Upper lobe of left lung (tissue), 6 donors: ENCODE measurements at regions not wholly inside any gene's neighbourhood (a gene's known extent, or its start where the extent isn't known, plus 50 kb on each side); places are given as distances from the start of the nearest gene placed in this dataset.

Source experiments
- ATAC-seq, 2 donors: fragments of 200-7000 bp; cut with Tn5 transposase; one replicate each; pipeline ENCODE4 v1.9.1; 2022; ENCODE audit warnings: mild to moderate bottlenecking in 2 of 2, moderate library complexity in 2 of 2; ENCODE audit not compliant: low FRiP score in 2 of 2
- DNase-seq, 2 donors: peaks; one replicate each; pipeline ENCODE4 v3.0.0-alpha.2; 2019 to 2020
- H3K27ac ChIP-seq, 4 donors: fragments of 200-600 bp; sonication (generic); one replicate each; pipeline ENCODE4 v1.5.1; 2016 to 2019
- H3K27me3 ChIP-seq, 4 donors: fragments of 200-600 bp; sonication (generic); one replicate each; pipeline ENCODE4 v1.5.1; 2017 to 2019
- H3K36me3 ChIP-seq, 4 donors: fragments of 200-600 bp; sonication (generic); one replicate each; pipeline ENCODE4 v1.5.1; 2016 to 2019
- H3K4me1 ChIP-seq, 4 donors: fragments of 200-600 bp; sonication (generic); one replicate each; pipeline ENCODE4 v1.5.1; 2018 to 2019
- H3K4me3 ChIP-seq, 4 donors: fragments of 200-600 bp; sonication (generic); one replicate each; pipeline ENCODE4 v1.5.1; 2017 to 2019; ENCODE audit warnings: mild to moderate bottlenecking in 2 of 4, moderate library complexity in 1 of 4
- H3K9me3 ChIP-seq, 4 donors: fragments of 200-600 bp; sonication (generic); one replicate each; pipeline ENCODE4 v1.5.1; 2018 to 2019
- CTCF ChIP-seq, 6 experiments: fragments of 450-650 bp in 4 of 6; fragments of 200-600 bp in 2 of 6; sonication (generic) in 2 of 6; IDR thresholded peaks; one replicate each; pipeline ENCODE4 v1.5.1; 2016 to 2019; ENCODE audit warnings: antibody characterized with exemption in 6 of 6
- EP300 ChIP-seq, 4 donors: sonication (generic); formaldehyde crosslinking; IDR thresholded peaks; one replicate each; pipeline ENCODE4 v1.5.1; 2017; ENCODE audit warnings: antibody characterized with exemption in 4 of 4, control low read depth in 2 of 4
- POLR2A ChIP-seq, 4 donors: fragments of 450-650 bp; IDR thresholded peaks; one replicate each; pipeline ENCODE4 v1.5.1; 2016 to 2017; ENCODE audit warnings: antibody characterized with exemption in 4 of 4, mild to moderate bottlenecking in 2 of 4
- POLR2AphosphoS5 ChIP-seq, 2 donors: sonication (generic); formaldehyde crosslinking; IDR thresholded peaks; one replicate each; pipeline ENCODE4 v1.5.1; 2017; ENCODE audit warnings: antibody characterized with exemption in 2 of 2
- WGBS, 2 donors: methylation state at CpG; one replicate each; pipeline ENCODE4 v1.1.5; 2017 to 2018; 5-methylcytosine and 5-hydroxymethylcytosine counted together
- donor health status: DM: no; HTN: no; CAD: no; lungs with moderate emphysema.
- donor health status: DM: no; HTN: yes; CAD: no; lungs with severe emphysema.

DNA sequence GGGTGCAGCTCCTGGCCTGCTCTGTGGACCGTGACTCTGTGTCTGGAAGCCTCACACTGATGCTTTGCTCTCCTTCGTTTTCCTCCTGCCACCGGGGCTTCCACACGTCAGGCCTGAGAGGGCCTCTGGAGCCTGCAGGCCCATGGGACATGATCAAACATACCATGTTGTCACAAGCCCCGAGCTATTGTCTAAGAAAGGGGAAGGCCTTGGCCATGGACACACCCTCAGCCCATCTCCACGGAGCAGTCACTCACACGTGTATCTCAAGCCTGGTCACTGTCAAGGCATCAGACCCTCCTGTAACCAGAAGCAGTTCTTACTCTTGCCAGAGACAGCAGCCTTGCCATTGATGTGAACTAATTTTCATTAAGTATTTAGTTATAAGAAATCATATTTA lies 814.1 kb upstream of the SALL3 start:
- Histone ChIP-seq H3K4me1 (no peaks in the 10 kb centered on the region), H3K36me3 (no peaks in the 10 kb centered on the region), H3K9me3 (no peaks in the 10 kb centered on the region), H3K27ac (no peak overlapping the region), H3K4me3 (no peak overlapping the region), H3K27me3 (no peaks in the 10 kb centered on the region)
- ATAC-seq = no peak
- DNase-seq = no peak
- 63 to 86% methylated on average over 2 to 7 of the region's 7 CpGs for WGBS, 2 donors
- no peak for TF ChIP-seq CTCF (IDR thresholded peaks at IDR 0.05)
- no peak for TF ChIP-seq POLR2A (IDR thresholded peaks at IDR 0.05)
- no peak for TF ChIP-seq POLR2AphosphoS5 (IDR thresholded peaks at IDR 0.05)
- no peak for TF ChIP-seq EP300 (IDR thresholded peaks at IDR 0.05)

DNA sequence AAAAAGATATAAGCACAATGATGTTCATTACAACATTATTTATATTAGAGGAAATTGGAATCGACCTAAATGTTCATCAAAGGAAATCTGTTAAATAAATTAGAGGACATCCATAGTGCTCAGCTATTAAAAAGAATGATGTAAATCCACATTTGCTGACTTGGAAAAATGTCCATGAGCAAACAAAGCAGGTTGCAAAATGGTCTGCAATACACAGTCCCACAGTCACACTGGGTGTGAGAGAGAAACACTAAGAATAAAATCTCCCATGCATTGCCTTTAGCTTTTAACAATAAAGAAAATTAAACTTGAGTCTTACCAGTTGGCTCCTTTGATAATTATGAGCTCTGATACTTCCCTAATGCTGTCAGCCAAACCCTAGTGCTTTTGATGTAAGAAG lies 811.1 kb upstream of the SALL3 start:
- Histone ChIP-seq H3K36me3 (no peaks in the 10 kb centered on the region), H3K4me1 (no peaks in the 10 kb centered on the region), H3K27ac (no peak overlapping the region), H3K9me3 (no peaks in the 10 kb centered on the region), H3K4me3 (no peak overlapping the region), H3K27me3 (no peaks in the 10 kb centered on the region)
- WGBS, 2 donors = 26 to 43% methylated on average over 1 of the region's 1 CpG
- no peak for DNase-seq
- TF ChIP-seq POLR2A (IDR thresholded peaks at IDR 0.05) = no peak
- TF ChIP-seq EP300 (IDR thresholded peaks at IDR 0.05) = no peak
- TF ChIP-seq CTCF (IDR thresholded peaks at IDR 0.05) = no peak
- no peak for TF ChIP-seq POLR2AphosphoS5 (IDR thresholded peaks at IDR 0.05)
- no peak for ATAC-seq

- TF ChIP-seq POLR2AphosphoS5 (IDR thresholded peaks at IDR 0.05) = no peak
- TF ChIP-seq CTCF (IDR thresholded peaks at IDR 0.05) = no peak
- Histone ChIP-seq H3K27me3 (no peaks in the 10 kb centered on the region), H3K36me3 (no peaks in the 10 kb centered on the region), H3K9me3 (no peaks in the 10 kb centered on the region), H3K27ac (no peak overlapping the region), H3K4me1 (no peaks in the 10 kb centered on the region), H3K4me3 (no peak overlapping the region)
- ATAC-seq = no peak
- 66 to 77% methylated on average over 13 of the region's 13 CpGs for WGBS, 2 donors
- DNase-seq = no peak
These were observed 810.3 kb upstream of the SALL3 start for GRCh38 chr18:78169174-78169864.

GRCh38 chr18:78171954-78172353 lies 807.7 kb upstream of the SALL3 start:
- TF ChIP-seq CTCF (IDR thresholded peaks at IDR 0.05) (no peak), POLR2AphosphoS5 (IDR thresholded peaks at IDR 0.05) (no peak), POLR2A (IDR thresholded peaks at IDR 0.05) (no peak), EP300 (IDR thresholded peaks at IDR 0.05) (no peak)
- ATAC-seq (no peak), DNase-seq (no peak)
- no peaks in the 10 kb centered on the region for H3K27me3 ChIP-seq
- no peaks in the 10 kb centered on the region for H3K36me3 ChIP-seq
- 79 to 87% methylated on average over 6 of the region's 6 CpGs for WGBS, 2 donors
- no peaks in the 10 kb centered on the region for H3K9me3 ChIP-seq
- H3K4me1 ChIP-seq = peaks cover 0 to 3% (median 0%) of the 10 kb centered on the region in 4 donors
- H3K4me3 ChIP-seq = no peak overlapping the region
- no peak overlapping the region for H3K27ac ChIP-seq

DNA sequence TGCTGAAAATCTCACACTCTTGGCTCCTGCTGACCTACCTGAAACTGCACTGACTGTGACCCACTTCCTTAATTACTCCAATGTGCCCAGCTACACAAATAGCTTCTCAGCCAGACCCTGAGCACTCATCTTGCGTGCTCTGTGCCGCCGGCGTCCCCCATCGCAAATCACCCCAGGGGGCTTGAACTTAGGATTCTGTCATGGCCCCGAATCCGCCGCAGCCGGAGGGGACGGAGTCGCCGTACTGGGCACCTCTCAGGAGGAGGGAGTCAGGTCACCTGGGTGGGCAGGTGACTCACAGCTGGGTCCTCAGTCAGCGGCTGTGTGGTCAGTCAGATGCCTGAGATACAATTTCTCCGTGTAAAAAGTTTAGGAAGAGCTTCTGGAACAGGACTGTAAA lies 804.9 kb upstream of the SALL3 start:
- Histone ChIP-seq H3K4me3 (no peak overlapping the region), H3K27ac (no peak overlapping the region), H3K4me1 (peaks cover 0 to 3% (median 0%) of the 10 kb centered on the region in 4 donors), H3K27me3 (no peaks in the 10 kb centered on the region), H3K36me3 (no peaks in the 10 kb centered on the region), H3K9me3 (no peaks in the 10 kb centered on the region)
- ATAC-seq = no peak
- TF ChIP-seq POLR2AphosphoS5 (IDR thresholded peaks at IDR 0.05) (no peak), EP300 (IDR thresholded peaks at IDR 0.05) (no peak), CTCF (IDR thresholded peaks at IDR 0.05) (no peak), POLR2A (IDR thresholded peaks at IDR 0.05) (no peak)
- WGBS, 2 donors = 94 to 95% methylated on average over 14 of the region's 14 CpGs
- peak in 1 of 2 donors; percentile 72 for DNase-seq
